PC-3 (cell line): ENCODE measurements at regions not wholly inside any gene's neighbourhood (a gene's known extent, or its start where the extent isn't known, plus 50 kb on each side); places are given as distances from the start of the nearest gene placed in this dataset.
"Not testable (repeated sequence)": the region's sequence is repeated elsewhere in the genome, so short reads cannot be mapped to it uniquely, and the experiment has no call there.

ENCODE experiments used
- EZH2phosphoT487 ChIP-seq: fragments of 300-600 bp; sonication (generic); IDR thresholded peaks from 2 replicates; pipeline ENCODE4 v1.6.1; 2018; ENCODE audit warnings: mild to moderate bottlenecking, antibody characterized with exemption, low read length, borderline replicate concordance
- TF ChIP-seq, protein P1 (sequence below): fragments of 300-600 bp; sonication (generic); conservative IDR thresholded peaks from 2 replicates; pipeline ENCODE4 v1.5.1; 2017; ENCODE audit warnings: antibody characterized with exemption, low read depth, mild to moderate bottlenecking, low read length

DNA sequence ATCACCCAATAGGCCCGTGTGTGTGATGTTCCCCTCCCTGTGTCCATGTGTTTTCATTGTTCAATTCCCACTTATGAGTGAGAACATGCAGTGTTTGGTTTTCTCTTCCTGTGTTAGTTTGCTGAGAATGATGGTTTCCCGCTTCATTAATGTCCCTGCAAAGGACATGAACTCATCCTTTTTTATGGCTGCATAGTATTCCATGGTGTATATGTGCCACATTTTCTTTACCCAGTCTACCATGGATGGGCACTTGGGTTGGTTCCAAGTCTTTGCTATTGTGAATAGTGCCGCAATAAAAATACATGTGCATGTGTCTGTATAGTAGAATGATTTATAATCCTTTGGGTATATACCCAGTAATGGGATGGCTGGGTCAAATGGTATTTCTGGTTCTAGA lies 568.1 kb downstream of the MATN1 start:
- TF ChIP-seq, protein P1, sequence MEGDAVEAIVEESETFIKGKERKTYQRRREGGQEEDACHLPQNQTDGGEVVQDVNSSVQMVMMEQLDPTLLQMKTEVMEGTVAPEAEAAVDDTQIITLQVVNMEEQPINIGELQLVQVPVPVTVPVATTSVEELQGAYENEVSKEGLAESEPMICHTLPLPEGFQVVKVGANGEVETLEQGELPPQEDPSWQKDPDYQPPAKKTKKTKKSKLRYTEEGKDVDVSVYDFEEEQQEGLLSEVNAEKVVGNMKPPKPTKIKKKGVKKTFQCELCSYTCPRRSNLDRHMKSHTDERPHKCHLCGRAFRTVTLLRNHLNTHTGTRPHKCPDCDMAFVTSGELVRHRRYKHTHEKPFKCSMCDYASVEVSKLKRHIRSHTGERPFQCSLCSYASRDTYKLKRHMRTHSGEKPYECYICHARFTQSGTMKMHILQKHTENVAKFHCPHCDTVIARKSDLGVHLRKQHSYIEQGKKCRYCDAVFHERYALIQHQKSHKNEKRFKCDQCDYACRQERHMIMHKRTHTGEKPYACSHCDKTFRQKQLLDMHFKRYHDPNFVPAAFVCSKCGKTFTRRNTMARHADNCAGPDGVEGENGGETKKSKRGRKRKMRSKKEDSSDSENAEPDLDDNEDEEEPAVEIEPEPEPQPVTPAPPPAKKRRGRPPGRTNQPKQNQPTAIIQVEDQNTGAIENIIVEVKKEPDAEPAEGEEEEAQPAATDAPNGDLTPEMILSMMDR, result not testable (repeated sequence)
- TF ChIP-seq EZH2phosphoT487, result not testable (repeated sequence)
